Cerebellar nuclear complex (tissue), 1 donor: ENCODE measurements at regions not wholly inside any gene's neighbourhood (a gene's known extent, or its start where the extent isn't known, plus 50 kb on each side); places are given as distances from the start of the nearest gene placed in this dataset.

Experiments used
- DNase-seq, 2 experiments: peaks; one replicate each; lab custom pipeline; 2025; lab: John Stamatoyannopoulos, UW

DNA sequence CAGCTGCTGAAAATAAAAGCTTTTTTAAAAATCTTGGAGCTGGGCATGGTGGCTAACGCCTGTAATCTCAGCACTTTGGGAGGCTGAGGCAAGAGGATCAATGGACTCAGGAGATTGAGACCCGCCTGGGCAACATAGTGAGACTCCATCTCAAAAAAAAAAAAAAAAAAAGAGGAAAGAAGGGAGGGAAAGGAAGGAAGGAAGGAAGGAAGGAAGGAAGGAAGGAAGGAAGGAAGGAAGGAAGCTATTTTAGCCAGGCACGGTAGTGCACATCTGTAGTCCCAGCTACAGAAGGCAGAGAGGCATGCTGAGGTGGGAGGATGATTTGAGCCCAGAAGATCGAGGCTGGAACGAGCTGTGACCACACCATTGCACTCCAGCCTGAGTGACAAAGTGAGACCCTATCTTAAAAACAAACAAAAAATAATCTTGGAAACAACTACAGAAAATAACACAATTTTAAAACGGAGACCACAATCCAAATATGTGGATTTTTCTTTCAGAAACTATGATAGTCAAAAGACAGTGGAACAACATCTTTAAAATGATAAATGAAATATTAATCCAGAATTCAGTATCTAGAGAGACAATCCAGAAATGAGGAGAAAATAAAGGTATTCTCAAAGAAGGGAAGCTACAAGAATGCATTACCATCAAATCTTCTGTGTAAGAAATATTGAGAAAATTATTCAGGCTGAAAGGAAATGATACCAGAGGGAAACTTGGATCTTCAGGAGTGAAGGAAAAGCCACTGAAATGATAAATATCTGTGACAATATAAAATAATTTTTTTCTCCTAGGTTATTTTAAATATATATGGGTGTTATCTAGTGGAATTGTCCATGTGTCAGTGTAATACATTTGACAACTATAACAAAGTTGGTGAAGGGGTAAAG, 182.0 kb downstream of the GPX5 start:
- no peak for DNase-seq

DNA sequence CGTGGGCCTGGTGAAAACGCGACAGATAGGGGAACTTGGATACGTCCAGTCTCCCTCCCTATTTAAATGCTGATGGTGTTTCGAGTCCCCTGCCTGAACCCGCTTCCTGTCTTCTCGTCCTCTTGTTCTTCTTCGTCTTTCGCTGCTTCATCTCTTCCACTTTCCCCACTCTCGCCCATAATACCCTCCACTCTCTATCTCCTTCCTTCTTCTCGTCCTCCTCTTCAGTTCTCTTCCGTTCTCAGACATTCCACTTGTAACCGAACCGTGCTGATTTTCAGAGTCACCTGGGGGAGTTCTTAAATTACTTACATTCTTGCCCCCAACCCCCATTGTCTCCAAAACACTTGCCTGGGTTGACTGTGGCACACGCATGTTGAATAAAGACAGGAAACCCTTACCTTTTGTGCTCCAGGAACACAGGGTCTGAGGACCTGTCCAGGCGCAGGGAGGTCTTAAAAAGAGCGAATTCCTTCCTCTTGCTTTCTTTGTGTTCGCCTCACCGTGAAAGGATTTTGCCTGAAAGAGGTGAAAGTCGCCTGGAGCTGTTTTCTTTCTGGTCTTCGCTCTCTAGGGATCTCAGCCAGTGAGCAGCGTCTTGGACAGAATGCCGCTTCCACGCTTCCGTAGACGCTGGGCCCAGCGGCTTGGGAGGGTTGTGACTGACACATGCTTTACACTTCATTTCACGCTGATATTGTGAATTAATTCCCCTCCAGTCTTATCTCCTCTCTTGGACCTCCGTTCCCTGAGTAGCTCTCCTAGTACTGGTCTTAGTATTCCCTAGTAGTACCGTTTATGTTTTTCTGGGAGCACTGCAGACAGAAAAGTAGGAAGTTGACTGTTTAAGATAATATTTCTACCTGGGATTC, 184.0 kb downstream of the GPX5 start:
- no peak for DNase-seq

DNA sequence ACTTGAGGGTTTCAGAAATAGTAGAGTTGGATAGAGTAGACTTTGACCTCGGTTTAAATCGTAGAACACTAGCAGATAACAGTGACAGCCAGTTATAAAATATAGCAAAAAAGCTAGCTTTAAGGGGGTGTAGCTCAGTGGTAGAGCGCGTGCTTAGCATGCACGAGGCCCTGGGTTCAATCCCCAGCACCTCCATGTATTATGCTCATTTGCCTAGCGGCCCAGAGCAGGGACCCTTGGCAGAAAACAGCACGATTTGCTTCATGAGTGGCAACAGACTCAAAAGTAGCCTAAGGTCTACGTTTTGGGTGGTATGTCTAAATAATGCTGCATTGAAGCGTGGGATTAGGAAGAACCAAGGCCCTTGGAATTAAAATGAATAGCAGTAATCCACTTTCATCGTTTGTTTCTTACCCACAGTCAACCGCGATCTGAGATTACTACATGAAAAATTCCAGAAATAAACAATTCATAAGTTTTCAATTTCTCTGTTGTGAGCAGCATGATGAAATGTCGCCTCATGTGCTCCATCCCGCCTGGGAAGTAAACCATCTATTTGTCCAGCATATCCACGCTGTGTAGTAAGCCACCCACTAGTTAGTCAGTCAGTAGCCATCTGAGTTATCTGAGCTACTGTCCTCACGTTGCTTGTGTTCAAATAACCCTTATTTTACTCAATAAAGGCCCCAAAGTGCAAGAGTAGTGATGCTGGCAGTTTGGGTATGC, 184.9 kb downstream of the GPX5 start:
- no peak for DNase-seq

DNA sequence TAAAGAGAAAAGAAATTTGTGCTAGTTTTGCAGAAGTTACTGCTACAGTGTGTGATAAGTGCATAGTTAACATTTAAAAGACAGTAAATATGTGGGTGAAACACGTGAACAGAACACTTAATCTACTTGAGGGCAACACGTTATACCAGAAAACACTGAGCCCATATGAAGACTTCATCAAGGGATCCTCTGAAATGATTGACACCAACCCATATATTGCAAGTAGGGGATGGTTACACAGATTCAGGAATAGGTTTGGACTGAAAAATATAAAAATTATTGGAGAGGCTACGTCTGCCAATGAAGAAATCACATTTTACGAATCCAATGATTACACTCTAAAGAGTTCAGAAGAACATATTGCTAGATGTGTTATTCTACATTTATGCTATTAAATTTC, 185.6 kb downstream of the GPX5 start:
- DNase-seq: no peak

DNA sequence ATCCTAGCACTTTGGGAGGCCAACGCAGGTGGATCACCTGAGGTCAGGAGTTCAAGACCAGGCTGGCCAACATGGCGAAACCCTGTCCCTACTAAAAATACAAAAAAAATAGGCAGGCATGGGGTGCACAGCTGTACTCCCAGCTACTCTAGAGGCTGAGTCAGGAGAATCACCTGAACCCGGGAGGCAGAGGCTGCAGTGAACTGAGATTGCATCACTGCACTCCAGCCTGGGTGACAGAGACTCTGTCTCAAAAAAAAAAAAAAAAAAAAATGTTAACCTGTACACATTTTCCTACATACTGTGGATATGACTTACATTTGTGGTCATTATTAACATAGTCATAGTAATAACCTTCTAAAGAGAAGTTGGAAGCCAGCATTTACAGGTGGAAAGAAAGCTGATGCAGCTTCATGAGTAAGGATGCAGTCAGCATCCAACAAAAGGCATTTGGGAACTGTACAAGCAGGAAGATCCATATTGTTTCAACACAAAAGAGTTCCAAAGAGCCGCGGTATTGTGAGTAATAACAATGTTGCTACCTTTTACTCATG, 186.2 kb downstream of the GPX5 start:
- DNase-seq: no peak

DNA sequence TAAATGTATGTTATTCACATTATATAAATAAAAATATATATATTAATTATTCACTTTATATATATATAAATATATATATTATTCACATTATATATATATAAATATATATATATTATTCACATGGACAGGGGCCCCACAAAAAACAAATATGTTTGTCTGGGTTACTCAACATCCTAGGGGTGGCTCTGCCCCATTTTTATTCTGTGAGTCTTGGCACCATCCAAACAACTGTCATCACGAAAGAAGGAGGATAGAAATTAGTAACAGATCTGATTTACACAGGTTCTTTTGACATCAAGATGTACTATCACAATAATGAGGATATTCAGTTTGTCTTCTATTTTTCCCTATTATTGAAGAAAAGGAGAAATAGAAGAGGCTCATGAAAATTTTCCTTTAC, 187.3 kb downstream of the GPX5 start:
- DNase-seq: no peak

DNA sequence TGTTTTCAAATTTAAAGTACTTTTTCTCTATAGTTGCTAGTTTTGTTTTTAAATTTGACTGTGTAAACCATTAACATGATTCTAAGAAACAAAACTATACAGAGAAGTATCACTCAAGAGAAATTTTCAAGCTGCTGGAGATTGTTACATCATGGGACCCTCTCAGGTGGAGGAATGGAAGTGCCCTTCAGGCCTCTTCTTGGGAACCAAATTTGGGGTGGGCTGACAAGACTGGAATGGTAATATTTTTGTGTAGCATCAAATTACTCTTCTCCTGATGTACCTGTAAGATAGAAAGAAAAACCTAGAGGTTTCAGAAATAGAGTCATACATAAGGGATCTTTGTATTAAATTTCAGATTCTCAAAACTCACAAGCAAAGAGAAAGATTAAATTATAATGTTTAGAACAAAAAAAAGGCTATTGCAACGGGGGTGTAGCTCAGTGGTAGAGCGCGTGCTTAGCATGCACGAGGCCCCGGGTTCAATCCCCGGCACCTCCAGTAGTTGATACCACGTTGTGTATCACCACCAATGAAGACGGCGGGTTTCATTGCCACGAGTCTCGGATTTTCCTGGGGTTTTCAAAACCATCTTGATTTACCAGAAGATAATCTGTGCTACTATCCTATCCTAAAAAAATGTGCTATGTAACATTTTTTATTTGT, 193.7 kb downstream of the GPX5 start:
- DNase-seq: no peak

DNA sequence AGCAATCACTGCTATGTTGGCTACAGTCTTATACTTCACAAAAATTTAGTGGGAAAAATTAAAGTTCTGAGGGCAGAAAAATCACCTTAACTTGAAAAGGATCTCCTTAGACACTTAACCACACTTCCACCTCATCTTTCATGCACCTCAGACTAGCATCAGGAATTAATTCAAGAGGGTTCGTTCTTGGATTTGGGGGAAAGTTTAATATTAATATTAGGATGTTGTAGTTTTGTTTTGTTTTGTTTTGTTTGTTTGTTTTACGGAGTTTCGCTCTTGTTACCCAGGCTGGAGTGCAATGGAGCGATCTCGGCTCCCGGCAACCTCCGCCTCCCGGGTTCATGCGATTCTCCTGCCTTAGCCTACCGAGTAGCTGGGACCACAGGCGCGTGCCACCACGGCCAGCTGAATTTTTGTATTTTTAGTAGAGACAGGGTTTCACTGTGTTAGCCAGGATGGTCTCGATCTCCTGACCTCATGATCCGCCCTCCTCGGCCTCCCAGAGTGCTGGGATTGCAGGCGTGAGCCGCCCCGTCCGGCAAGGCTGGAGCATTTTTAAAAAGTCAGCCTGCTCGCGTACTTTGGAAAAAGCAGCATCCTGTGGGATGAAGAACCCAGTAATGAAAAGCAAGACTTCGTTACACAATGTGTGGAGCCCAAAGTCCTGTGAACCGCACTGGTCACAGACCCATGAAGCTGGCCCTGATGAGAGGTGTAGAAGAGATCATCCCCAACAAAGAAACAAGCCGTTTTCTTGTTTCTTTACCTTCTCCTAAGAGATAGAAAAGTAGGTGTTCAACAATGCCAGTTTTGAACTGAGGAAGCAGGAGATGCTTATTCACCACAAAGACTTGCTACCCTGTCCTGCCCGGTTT, 194.9 kb downstream of the GPX5 start:
- DNase-seq: no peak

DNA sequence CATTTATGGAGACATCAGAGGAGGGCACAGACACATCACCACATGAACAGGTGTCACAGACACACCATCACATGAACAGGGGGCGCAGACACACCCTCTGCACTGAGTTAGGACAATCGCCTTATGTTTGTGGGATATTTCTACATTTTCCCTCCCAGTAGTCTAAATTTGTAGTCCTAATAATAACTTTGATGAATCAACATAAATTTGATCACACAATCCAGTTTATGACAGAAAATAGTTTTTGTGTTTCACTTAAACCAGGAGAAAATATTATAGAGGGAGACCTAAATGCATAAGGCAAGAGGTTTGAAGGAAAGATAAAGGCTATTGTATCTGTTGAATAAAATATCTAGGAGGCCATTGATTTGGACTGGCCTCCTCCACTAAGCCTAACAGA, 195.7 kb downstream of the GPX5 start:
- no peak for DNase-seq

DNA sequence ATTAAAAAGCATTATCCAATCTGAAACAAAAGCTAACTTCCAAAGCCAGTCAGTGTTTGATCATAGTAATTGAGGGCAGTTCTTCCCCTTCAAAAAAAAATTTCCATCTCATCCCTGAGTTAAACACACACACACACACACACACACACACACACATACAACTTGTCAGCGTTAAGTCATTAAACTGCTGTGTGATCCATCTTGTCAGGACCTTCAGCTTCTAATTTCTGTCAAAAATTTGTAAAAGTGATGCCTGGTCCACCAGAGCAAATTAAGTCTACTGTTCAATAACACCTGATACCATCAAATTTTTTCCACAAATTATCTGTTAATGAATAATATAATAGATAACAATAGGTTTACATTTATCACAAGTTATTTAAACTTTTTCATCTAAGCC, 198.7 kb downstream of the GPX5 start:
- no peak for DNase-seq

DNA sequence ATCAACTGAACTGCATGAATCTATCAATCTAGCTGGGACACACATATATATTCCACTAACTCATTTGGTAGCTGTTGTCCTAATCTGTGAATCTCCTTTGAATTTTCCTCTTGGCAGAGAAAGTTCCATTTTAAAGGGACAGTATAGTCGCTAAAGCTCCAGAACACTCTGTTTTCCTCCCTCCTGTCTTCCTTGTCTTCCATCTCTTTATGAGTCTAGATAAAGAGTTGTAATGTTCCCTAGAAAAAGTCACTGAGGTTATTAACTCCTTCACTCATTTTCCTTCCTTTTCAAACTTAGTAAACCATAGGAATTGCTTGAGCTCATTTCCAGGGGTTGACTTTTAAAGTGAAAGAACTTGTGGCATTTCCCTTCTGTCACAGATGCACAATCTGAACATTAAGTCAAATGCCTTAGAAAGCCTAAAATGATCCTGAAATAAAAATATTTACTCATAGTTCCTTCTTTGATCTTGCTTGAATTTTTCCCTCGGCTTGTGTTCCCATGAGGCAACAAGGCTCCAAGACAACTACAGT, 198.4 kb downstream of the TRIM27 start:
- no peak for DNase-seq

DNA sequence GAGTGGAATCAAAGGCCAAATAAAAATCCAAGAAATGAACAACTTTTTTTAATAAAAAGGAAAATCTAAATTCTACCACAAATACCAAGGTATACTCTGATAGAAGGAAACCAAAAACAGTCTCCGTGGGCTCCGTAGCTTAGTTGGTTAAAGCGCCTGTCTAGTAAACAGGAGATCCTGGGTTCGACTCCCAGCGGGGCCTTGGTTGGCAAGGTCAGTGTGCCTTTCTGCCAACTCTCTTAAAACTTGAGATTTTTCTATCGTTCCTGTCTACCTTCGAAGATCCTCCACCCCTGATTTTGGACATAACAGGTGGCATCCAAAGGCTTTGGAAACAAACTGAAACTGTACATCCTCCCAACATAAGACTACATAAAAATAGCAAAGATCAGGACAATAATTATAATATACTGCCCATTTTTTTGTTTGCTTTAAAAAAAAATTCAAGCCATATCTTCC, 197.9 kb downstream of the TRIM27 start:
- DNase-seq: no peak

DNA sequence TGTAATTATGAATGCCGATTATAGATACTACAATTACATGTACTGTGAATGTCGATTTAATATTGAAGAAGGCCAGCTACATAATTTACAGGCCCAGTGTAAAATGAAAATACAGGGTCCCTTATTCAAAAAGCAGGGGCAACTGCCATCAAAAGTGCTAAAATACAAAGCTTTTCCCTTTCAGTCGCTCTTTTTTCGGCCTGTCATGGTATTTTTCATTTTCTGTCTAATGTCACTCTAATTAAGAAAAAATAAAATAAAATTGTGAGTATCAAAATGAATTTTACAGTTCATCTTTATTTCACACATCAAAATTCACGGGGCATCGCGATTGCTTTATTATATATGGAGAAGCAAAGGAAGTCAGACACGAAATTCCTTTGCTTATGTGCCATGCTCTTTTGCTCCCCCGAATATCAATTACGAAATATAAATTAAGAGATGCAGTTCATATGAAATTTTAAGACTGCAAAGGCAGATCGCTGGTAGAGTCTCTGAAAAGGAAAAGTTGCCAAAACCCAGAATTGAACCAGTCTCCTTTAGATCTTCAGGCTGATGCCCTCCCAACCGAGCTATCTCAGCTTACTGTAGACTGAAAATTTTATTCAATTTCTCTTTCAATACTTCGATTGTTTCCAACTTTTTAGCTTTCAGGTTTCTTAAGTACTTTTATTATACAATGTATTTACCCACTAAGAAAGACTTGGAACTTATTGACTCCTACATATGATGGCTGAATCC, 197.0 kb downstream of the TRIM27 start:
- DNase-seq: no peak

DNA sequence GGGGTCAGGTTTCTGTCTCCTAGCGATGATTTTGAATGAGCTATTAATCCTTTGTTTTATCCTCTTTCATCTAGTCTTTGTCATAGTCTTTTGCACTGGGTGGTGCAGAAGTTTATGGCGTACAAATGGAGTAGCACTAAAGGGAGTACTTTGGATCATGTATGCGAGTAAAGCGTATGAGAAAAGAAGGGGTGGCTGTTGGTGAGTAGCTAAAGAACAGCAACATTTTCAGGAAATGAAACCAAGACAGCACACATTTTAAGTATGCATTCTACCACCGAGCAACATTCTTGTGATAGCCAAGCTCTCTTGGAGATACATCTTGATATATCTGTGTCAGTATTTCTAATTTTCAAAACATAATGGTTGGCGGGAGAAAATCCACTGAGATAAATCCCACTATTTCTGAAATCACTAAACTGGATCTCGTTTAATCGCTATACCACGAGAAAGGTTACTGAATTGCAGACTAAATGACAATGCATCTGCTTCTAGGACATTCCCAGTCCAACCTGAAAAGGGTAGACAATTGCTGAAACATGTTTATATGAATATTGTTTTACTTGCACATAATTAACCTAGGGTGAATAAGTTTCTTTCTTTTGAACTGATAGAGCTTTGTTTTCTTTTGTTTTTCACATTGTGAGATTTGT, 196.1 kb downstream of the TRIM27 start:
- DNase-seq: no peak

DNA sequence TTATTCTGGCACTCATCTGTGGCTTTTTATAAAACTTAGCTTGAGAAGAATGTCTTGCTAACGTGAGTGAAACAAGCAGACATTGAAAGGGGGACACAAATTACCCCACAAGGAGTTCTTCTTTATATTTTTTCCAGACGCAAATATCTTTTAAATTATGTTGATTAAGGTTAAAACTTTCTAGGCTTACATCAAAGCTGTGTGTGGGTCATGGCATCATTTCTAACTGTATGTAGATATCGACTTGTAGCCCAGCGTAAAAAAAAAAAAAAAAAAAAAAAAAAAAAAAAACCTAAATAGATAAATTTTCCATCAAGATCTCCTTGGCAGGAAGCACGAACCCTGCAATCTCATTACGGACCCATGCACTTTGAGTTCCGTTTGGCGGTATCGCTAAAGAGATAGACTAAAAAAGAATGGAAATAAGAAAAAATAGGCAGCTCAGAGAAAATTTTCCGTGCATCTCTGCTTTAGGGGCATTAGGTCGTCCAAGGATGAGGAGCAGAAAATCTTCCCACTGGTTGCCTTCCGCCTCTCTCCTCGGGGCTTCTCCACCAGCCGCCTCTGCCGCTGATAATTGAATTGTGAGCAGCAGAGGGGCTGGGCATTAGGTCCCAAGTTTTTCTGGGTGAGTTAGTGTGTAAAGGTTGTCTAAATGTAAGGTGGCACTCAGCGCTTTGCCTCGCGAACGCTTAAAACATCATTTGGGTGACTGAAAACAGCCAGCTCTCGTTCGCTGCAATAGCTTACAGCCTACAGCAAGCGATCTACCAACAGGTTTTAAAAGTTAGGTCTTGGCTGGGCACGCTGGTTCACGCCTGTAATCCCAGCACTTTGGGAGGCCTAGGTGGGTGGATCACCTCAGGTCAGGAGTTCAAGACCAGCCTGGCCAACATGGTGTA, 194.0 kb downstream of the TRIM27 start:
- no peak for DNase-seq

DNA sequence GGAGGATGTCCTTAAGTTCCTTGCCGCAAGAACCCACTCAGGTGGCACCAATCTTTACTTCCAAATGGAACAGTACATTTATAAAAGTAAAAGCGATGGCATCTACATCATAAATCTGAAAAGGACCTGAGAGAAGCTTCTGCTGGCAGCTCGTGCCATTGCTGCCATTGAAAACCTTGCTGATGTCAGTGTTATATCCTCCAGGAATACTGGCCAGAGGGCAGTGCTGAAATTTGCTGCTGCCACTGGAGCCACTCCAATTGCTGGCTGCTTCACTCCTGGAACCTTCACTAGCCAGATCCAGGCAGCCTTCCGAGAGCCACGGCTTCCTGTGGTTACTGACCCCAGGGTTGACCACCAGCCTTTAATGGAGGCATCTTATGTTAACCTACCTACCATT, 191.7 kb downstream of the TRIM27 start:
- no peak for DNase-seq

DNA sequence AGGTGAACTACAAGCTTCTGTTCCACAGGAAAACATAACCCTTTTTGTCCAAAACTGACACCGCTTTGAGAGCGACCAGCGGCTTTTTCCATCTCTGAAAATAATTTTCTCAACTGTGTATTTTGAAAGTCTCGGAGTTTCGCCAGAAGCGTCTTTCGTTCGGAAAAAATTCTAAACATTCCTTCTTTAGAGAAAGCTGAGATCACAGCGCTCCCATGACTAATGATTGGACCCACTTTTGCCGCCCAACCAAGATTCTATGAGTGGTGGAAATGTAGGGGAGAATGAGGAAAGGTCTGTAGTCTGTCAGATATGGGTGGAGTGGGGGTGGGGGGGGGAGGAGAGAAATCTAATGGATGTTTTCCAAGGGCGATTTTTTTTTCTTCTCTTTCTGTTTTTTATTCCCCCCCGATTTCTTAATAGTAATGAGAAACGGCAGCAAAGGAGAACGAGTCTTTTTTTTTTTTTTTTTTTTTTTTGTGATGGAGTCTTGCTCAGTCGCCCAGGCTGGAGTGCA, 189.3 kb downstream of the TRIM27 start:
- no peak for DNase-seq

DNA sequence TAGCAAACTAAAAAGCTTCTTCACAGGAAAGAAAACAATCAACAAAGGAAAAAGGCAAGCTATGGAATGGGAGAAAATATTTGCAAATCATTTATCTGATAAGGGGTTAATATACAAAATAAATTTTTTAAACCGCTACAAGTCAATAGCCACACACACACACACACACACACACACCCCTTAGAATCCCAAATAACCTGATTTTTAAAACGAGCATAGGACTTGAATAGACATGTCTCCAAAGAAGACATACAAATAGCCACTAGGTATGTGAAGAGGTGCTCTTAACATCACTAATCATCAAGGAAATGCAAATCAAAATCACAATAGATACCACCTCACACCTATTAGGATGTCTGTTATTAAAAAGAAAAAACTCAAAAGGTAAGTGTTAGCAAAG, 187.7 kb downstream of the TRIM27 start:
- no peak for DNase-seq
